Common myeloid progenitor, CD34-positive (primary cell): ENCODE measurements at regions not wholly inside any gene's neighbourhood (a gene's known extent, or its start where the extent isn't known, plus 50 kb on each side); places are given as distances from the start of the nearest gene placed in this dataset.

Experiments
- CTCF ChIA-PET: fragments of 350-600 bp; sonication (Branson Sonifier 250); formaldehyde crosslinking; loops from one replicate; lab custom pipeline; 2021; ENCODE audit warnings: antibody characterized with exemption; lab: Charles Lee
- POLR2A ChIA-PET: fragments of 350-600 bp; sonication (Branson Sonifier 250); formaldehyde crosslinking; loops from one replicate; lab custom pipeline; 2021; ENCODE audit warnings: antibody characterized with exemption; lab: Charles Lee
- DNase-seq, 3 donors: peaks; one replicate each; pipeline versions ENCODE4 v3.0.0 to v3.0.0-alpha.2; 2013
- H3K27ac ChIP-seq, 2 experiments: 1 replicate in 1 of 2; 2 replicates in 1 of 2; pipeline ENCODE4 v1.7.0; 2013; ENCODE audit warnings: inconsistent platforms in 2 of 2, low read length in 2 of 2, mild to moderate bottlenecking in 2 of 2, low read depth in 1 of 2, moderate library complexity in 1 of 2; ENCODE audit not compliant: severe bottlenecking in 2 of 2, insufficient read depth in 1 of 2, poor library complexity in 1 of 2
- H3K27me3 ChIP-seq, 5 experiments: replicated peaks in 2 of 5; 1 replicate in 3 of 5; 2 replicates in 2 of 5; pipeline versions ENCODE4 v1.6.1 to v1.7.0; 2013; ENCODE audit warnings: low read length in 4 of 5, mild to moderate bottlenecking in 2 of 5, moderate library complexity in 2 of 5, inconsistent platforms in 1 of 5; ENCODE audit not compliant: insufficient read depth in 5 of 5, control insufficient read depth in 4 of 5
- H3K36me3 ChIP-seq, 4 experiments: 1 replicate in 2 of 4; 2 replicates in 2 of 4; pipeline versions ENCODE4 v1.6.1 to v1.7.0; 2013; ENCODE audit warnings: low read length in 3 of 4, control low read depth in 1 of 4, mild to moderate bottlenecking in 1 of 4; ENCODE audit not compliant: control insufficient read depth in 4 of 4, insufficient read depth in 4 of 4
- H3K4me1 ChIP-seq, 4 experiments: 1 replicate in 3 of 4; 2 replicates in 1 of 4; pipeline versions ENCODE4 v1.6.1 to v1.7.1; 2013; ENCODE audit warnings: low read length in 3 of 4, mild to moderate bottlenecking in 3 of 4, control low read depth in 1 of 4, inconsistent platforms in 1 of 4, moderate library complexity in 1 of 4; ENCODE audit not compliant: control insufficient read depth in 4 of 4, insufficient read depth in 4 of 4; ENCODE audit errors: control extremely low read depth in 1 of 4
- H3K4me3 ChIP-seq, 7 experiments: 1 replicate in 4 of 7; 2 replicates in 3 of 7; pipeline versions ENCODE4 v1.5.1 to v1.7.0; 2013; ENCODE audit warnings: mild to moderate bottlenecking in 7 of 7, low read length in 6 of 7, moderate library complexity in 6 of 7, inconsistent platforms in 2 of 7, low read depth in 2 of 7, control low read depth in 1 of 7; ENCODE audit not compliant: insufficient read depth in 4 of 7, control insufficient read depth in 1 of 7; ENCODE audit errors: extremely low read depth in 1 of 7
- H3K9me3 ChIP-seq, 5 experiments: 1 replicate in 4 of 5; 2 replicates in 1 of 5; pipeline versions ENCODE4 v1.6.1 to v1.7.1; 2013; ENCODE audit warnings: low read length in 4 of 5, mild to moderate bottlenecking in 2 of 5, inconsistent platforms in 1 of 5, low read depth in 1 of 5, moderate library complexity in 1 of 5; ENCODE audit not compliant: control insufficient read depth in 4 of 5, insufficient read depth in 2 of 5; ENCODE audit errors: control extremely low read depth in 1 of 5
- WGBS: methylation state at CpG from one replicate; pipeline ENCODE4 v1.1.5; 2013; ENCODE audit not compliant: insufficient coverage; 5-methylcytosine and 5-hydroxymethylcytosine counted together

- no peaks in the 10 kb centered on the region for H3K36me3 ChIP-seq
- H3K27me3 ChIP-seq: peaks cover 2 to 31% (median 3%) of the 10 kb centered on the region in 5 experiments
- ChIA-PET POLR2A (no interaction called here), CTCF (interaction anchor here (1.1 kb wide), 1 partner anchor 11 kb away, joined by 3 read pairs; no protein-coding TSS in a partner anchor)
- DNase-seq: no peak
- H3K9me3 ChIP-seq: no peaks in the 10 kb centered on the region
- no peaks in the 10 kb centered on the region for H3K4me1 ChIP-seq
- WGBS: 86% methylated on average over 1 of the region's 2 CpGs
- no peak overlapping the region for H3K4me3 ChIP-seq
- no peak overlapping the region for H3K27ac ChIP-seq
Measured at GRCh38 chr2:238685713-238686112, 162.2 kb upstream of the TWIST2 start.

- Histone ChIP-seq H3K27me3 (peaks cover 1 to 28% (median 2%) of the 10 kb centered on the region in 5 experiments), H3K9me3 (no peaks in the 10 kb centered on the region), H3K4me3 (no peak overlapping the region), H3K4me1 (no peaks in the 10 kb centered on the region), H3K27ac (no peak overlapping the region), H3K36me3 (no peaks in the 10 kb centered on the region)
- CTCF ChIA-PET: interaction anchor here (1.1 kb wide), 1 partner anchor 10 kb away, joined by 3 read pairs; no protein-coding TSS in a partner anchor
- DNase-seq: no peak
- 96% methylated on average over 7 of the region's 7 CpGs for WGBS
- POLR2A ChIA-PET: no interaction called here
Measured at GRCh38 chr2:238686223-238686622, 161.7 kb upstream of the TWIST2 start.

DNA sequence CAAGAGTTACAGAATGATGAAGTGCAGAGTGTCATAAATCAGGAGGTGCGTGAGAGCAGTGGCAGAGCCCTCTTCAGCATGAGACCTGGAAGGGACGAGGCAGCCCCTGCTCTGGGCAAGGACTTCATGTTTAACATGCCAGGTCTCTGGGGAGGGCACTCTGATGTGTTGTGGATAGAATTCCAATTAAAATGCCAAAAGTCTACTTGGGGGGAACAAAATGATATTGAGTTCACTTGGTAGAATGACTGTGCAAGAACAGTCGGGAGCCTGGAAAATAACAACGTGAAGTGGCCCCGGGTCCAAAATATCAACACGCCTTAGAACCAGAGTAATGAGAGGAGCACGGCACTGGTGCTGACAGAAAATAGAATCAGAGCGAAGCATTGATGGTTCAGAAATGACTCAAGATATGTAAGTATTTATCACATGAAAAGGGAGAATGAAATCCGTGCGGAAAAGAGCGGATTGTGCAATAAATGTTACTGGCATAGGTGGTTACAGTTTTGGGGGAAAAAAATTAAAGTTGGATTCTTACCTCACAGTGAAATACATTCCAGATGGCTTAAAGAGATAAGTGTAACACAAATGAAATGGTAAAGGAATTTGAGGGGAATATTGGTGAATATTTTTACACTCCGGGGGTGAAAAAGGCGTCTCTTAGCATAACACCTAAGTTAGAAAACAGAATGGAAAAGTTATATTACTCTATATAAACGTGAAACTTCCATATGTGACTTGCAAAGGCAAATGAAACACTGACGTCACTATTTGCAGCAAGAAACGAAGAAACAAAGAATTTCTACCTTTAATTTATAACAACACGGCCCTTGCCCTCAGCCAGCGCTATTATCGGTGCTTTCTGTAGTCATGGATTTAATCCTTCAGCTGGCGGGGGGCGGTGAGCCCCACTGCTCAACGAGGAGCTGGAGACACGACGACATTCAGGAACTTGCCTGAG lies 159.4 kb upstream of the TWIST2 start:
- 82% methylated on average over 20 of the region's 24 CpGs for WGBS
- H3K27me3 ChIP-seq: peaks cover 0 to 22% (median 2%) of the 10 kb centered on the region in 5 experiments
- DNase-seq: no peak
- no peaks in the 10 kb centered on the region for H3K9me3 ChIP-seq
- H3K36me3 ChIP-seq: no peaks in the 10 kb centered on the region
- no peak overlapping the region for H3K4me3 ChIP-seq
- no peak overlapping the region for H3K27ac ChIP-seq
- H3K4me1 ChIP-seq: no peaks in the 10 kb centered on the region
- ChIA-PET POLR2A (no interaction called here), CTCF (no interaction called here)

DNA sequence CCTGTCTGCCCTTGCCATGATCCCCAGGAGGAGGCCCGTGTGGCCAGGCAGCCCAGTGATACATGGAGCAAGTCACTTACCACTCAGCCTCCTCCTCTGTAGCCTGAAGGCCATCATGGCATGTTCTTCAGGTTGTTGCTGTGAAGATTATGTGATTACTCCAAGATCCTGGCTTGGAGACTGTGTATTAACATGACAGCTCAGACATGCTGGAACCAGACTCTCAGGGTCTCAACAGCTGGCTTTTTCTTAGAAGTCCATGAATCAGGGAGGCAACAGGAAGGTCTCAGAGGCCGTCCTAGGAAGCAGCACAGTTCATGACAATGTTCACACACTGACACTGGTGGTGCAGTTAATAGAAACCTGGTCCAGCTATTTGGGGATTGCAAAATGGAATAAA lies 158.6 kb upstream of the TWIST2 start:
- Histone ChIP-seq H3K36me3 (no peaks in the 10 kb centered on the region), H3K9me3 (no peaks in the 10 kb centered on the region), H3K4me3 (no peak overlapping the region), H3K27me3 (peaks cover 0 to 22% (median 2%) of the 10 kb centered on the region in 5 experiments), H3K27ac (no peak overlapping the region), H3K4me1 (no peaks in the 10 kb centered on the region)
- 94% methylated on average over 2 of the region's 2 CpGs for WGBS
- DNase-seq: no peak
- ChIA-PET POLR2A (no interaction called here), CTCF (no interaction called here)

DNA sequence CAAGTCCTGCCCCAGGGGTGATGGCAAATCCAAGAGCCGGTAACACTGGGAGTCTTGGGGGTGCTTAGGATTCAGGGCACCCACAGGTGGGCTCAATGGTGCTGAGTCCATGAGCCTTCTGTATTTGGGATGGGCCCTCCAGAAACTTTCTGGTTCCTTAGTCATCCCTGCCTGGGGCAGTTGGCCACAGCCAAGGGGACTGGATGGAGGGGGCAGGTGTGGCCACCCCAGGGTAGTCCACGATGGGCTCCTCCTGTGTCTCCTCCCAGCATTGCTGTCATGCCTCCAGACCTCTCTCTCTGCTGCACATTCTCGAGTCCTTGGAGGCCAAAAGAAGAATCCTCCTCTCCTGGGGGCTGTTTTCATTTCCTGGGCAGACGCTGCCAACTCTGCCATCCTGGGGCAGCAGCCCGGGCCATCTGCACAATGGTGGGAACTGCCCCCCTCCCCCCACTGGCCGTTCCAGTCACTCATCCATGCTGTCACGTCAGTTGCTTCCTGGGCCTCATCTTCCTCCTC lies 158.0 kb upstream of the TWIST2 start:
- WGBS: 89% methylated on average over 7 of the region's 7 CpGs
- DNase-seq: no peak
- CTCF ChIA-PET: no interaction called here
- POLR2A ChIA-PET: no interaction called here
- Histone ChIP-seq H3K27ac (no peak overlapping the region), H3K4me3 (no peak overlapping the region), H3K9me3 (no peaks in the 10 kb centered on the region), H3K4me1 (no peaks in the 10 kb centered on the region), H3K36me3 (no peaks in the 10 kb centered on the region), H3K27me3 (peaks cover 0 to 22% (median 5%) of the 10 kb centered on the region in 5 experiments)

- Histone ChIP-seq H3K4me1 (no peaks in the 10 kb centered on the region), H3K27ac (no peak overlapping the region), H3K36me3 (no peaks in the 10 kb centered on the region), H3K4me3 (no peak overlapping the region), H3K27me3 (peaks cover 0 to 22% (median 5%) of the 10 kb centered on the region in 5 experiments), H3K9me3 (no peaks in the 10 kb centered on the region)
- 94% methylated on average over 11 of the region's 11 CpGs for WGBS
- POLR2A ChIA-PET: no interaction called here
- DNase-seq: no peak
- CTCF ChIA-PET: no interaction called here
Measured at GRCh38 chr2:238690511-238690910, 157.4 kb upstream of the TWIST2 start.
